ENCODE measurements at regions not wholly inside any gene's neighbourhood (a gene's known extent, or its start where the extent isn't known, plus 50 kb on each side); places are given as distances from the start of the nearest gene placed in this dataset.

- no peak for DNase-seq
These were observed 599.8 kb downstream of the AJAP1 start for GRCh38 chr1:5254131-5254725.

- no peak for DNase-seq
These were observed 598.6 kb downstream of the AJAP1 start for GRCh38 chr1:5253036-5253435.

- DNase-seq: no peak
These were observed 595.9 kb downstream of the AJAP1 start for GRCh38 chr1:5250336-5250735.

GRCh38 chr1:5245348-5245747, 590.9 kb downstream of the AJAP1 start:
- DNase-seq: no peak

- DNase-seq: no peak
These were observed 590.3 kb downstream of the AJAP1 start for GRCh38 chr1:5244631-5245285.

GRCh38 chr1:5242850-5243249, 588.4 kb downstream of the AJAP1 start:
- DNase-seq: no peak

GRCh38 chr1:5239911-5240310, 585.5 kb downstream of the AJAP1 start:
- DNase-seq: no peak

GRCh38 chr1:5238351-5239130, 584.1 kb downstream of the AJAP1 start:
- no peak for DNase-seq

GRCh38 chr1:5235355-5235899, 581.0 kb downstream of the AJAP1 start:
- no peak for DNase-seq

GRCh38 chr1:5232537-5232936, 578.1 kb downstream of the AJAP1 start:
- DNase-seq: no peak

- DNase-seq: no peak
These were observed 577.3 kb downstream of the AJAP1 start for GRCh38 chr1:5231541-5232315.

- no peak for DNase-seq
These were observed 572.7 kb downstream of the AJAP1 start for GRCh38 chr1:5227114-5227513.

- no peak for DNase-seq
These were observed 571.6 kb downstream of the AJAP1 start for GRCh38 chr1:5225707-5226704.

- DNase-seq: no peak
These were observed 568.8 kb downstream of the AJAP1 start for GRCh38 chr1:5223206-5223605.

- no peak for DNase-seq
These were observed 568.2 kb downstream of the AJAP1 start for GRCh38 chr1:5222626-5223025.

- no peak for DNase-seq
These were observed 567.0 kb downstream of the AJAP1 start for GRCh38 chr1:5221451-5221850.

GRCh38 chr1:5220821-5221220, 566.4 kb downstream of the AJAP1 start:
- no peak for DNase-seq

- DNase-seq: no peak
These were observed 566.0 kb downstream of the AJAP1 start for GRCh38 chr1:5220421-5220820.

- no peak for DNase-seq
These were observed 545.6 kb downstream of the AJAP1 start for GRCh38 chr1:5200006-5200405.

- no peak for DNase-seq
These were observed 543.9 kb downstream of the AJAP1 start for GRCh38 chr1:5198328-5198727.

- no peak for DNase-seq
These were observed 537.1 kb downstream of the AJAP1 start for GRCh38 chr1:5191470-5191869.

- DNase-seq: no peak
These were observed 535.0 kb downstream of the AJAP1 start for GRCh38 chr1:5189384-5189783.

Measured in activated naive CD4-positive, alpha-beta T cell (primary cell).